ENCODE measurements at regions not wholly inside any gene's neighbourhood (a gene's known extent, or its start where the extent isn't known, plus 50 kb on each side); places are given as distances from the start of the nearest gene placed in this dataset.

GRCh38 chr2:60648191-60648590 lies 94.7 kb upstream of the BCL11A start:
- H3K36me3 ChIP-seq (ENCODE audit: insufficient read depth, low read length): no peaks in the 10 kb centered on the region
- Mint-ChIP-seq H3K4me1 (ENCODE audit: low read depth) (no peaks in the 10 kb centered on the region), H3K27ac (no peak overlapping the region), H3K9me3 (no peaks in the 10 kb centered on the region), H3K4me3 (no peak overlapping the region), H3K27me3 (no peaks in the 10 kb centered on the region), H3K36me3 (ENCODE audit: low read depth) (no peaks in the 10 kb centered on the region)
- H3K9me3 ChIP-seq (ENCODE audit: control insufficient read depth in 1 of 2, insufficient read depth in 1 of 2, low read length in 2 of 2): no peaks in the 10 kb centered on the region
- no peak for DNase-seq
- ATAC-seq (ENCODE audit: poor library complexity): no peak
- no peak overlapping the region for H3K4me3 ChIP-seq (ENCODE audit: low read length)
- no peak overlapping the region for H3K27ac ChIP-seq (ENCODE audit: low read depth in 1 of 2, low read length in 2 of 2)
- no peak for TF ChIP-seq CTCF (IDR thresholded peaks at IDR 0.05)
- peaks cover 0 to 2% of the 10 kb centered on the region in 2 experiments for H3K27me3 ChIP-seq (ENCODE audit: control insufficient read depth in 1 of 2, insufficient read depth in 2 of 2, low read length in 2 of 2)
- ChIA-PET CTCF (no interaction called here), POLR2A (no interaction called here)
- intact Hi-C loops (cut with DNase I, micrococcal nuclease): loop anchor here in 1 of 2 experiments (10.0 kb wide), 1 partner anchor 1883 kb away; no protein-coding TSS in a partner anchor
- H3K4me1 ChIP-seq (ENCODE audit: insufficient read depth, low read length): no peaks in the 10 kb centered on the region

GRCh38 chr2:60649721-60650120 lies 96.3 kb upstream of the BCL11A start:
- H3K9me3 Mint-ChIP-seq: no peaks in the 10 kb centered on the region
- Histone ChIP-seq H3K4me3 (ENCODE audit: low read length) (no peak overlapping the region), H3K27ac (ENCODE audit: low read depth in 1 of 2, low read length in 2 of 2) (no peak overlapping the region), H3K36me3 (ENCODE audit: insufficient read depth, low read length) (no peaks in the 10 kb centered on the region), H3K9me3 (ENCODE audit: control insufficient read depth in 1 of 2, insufficient read depth in 1 of 2, low read length in 2 of 2) (no peaks in the 10 kb centered on the region), H3K4me1 (ENCODE audit: insufficient read depth, low read length) (no peaks in the 10 kb centered on the region), H3K27me3 (ENCODE audit: control insufficient read depth in 1 of 2, insufficient read depth in 2 of 2, low read length in 2 of 2) (peaks cover 0 to 2% of the 10 kb centered on the region in 2 experiments)
- intact Hi-C loops (cut with DNase I, micrococcal nuclease): loop anchor here in 1 of 2 experiments (10.0 kb wide), 1 partner anchor 1885 kb away; no protein-coding TSS in a partner anchor
- CTCF ChIA-PET: no interaction called here
- ATAC-seq (ENCODE audit: poor library complexity) (no peak), DNase-seq (no peak)
- no peak overlapping the region for H3K4me3 Mint-ChIP-seq
- no peak overlapping the region for H3K27ac Mint-ChIP-seq
- no peak for TF ChIP-seq CTCF (IDR thresholded peaks at IDR 0.05)
- no peaks in the 10 kb centered on the region for H3K27me3 Mint-ChIP-seq
- no peaks in the 10 kb centered on the region for H3K4me1 Mint-ChIP-seq (ENCODE audit: low read depth)
- POLR2A ChIA-PET: no interaction called here
- H3K36me3 Mint-ChIP-seq (ENCODE audit: low read depth): no peaks in the 10 kb centered on the region

DNA sequence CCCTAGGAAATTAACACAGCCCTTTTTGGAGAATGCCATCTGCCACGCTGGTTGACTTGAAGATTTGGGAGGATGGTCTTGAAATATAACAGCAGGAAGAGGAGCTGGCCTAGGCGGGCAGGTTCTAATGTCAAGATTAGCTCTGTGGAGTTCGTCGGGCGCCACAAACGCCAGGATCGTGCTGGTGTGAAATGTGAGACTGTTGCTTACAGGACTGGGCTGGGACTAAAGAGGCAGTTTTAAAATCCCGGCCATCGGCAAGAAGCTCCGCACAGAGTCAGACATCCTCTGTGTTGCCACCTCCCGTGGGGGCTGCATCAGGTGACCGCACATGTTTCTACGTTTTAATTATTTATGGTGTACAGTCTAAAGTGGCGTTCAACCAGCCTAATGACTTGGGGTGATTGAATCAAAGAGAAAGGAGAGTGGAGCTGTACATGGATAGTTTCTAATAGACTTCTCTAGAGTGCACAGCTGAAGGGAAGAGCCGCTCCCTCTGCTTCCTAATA lies 99.4 kb upstream of the BCL11A start:
- ChIA-PET CTCF (interaction anchor here (1.5 kb wide), 1 partner anchor 22 kb away, joined by 4 read pairs; no protein-coding TSS in a partner anchor), POLR2A (no interaction called here)
- Histone ChIP-seq H3K4me1 (ENCODE audit: insufficient read depth, low read length) (no peaks in the 10 kb centered on the region), H3K27ac (ENCODE audit: low read depth in 1 of 2, low read length in 2 of 2) (no peak overlapping the region), H3K36me3 (ENCODE audit: insufficient read depth, low read length) (no peaks in the 10 kb centered on the region), H3K4me3 (ENCODE audit: low read length) (no peak overlapping the region), H3K27me3 (ENCODE audit: control insufficient read depth in 1 of 2, insufficient read depth in 2 of 2, low read length in 2 of 2) (peaks cover 0 to 2% of the 10 kb centered on the region in 2 experiments), H3K9me3 (ENCODE audit: control insufficient read depth in 1 of 2, insufficient read depth in 1 of 2, low read length in 2 of 2) (no peaks in the 10 kb centered on the region)
- intact Hi-C loops (cut with DNase I, micrococcal nuclease): no loop called here
- DNase-seq (no peak), ATAC-seq (ENCODE audit: poor library complexity) (no peak)
- Mint-ChIP-seq H3K4me1 (ENCODE audit: low read depth) (no peaks in the 10 kb centered on the region), H3K27ac (no peak overlapping the region), H3K36me3 (ENCODE audit: low read depth) (no peaks in the 10 kb centered on the region), H3K9me3 (no peaks in the 10 kb centered on the region), H3K4me3 (no peak overlapping the region), H3K27me3 (no peaks in the 10 kb centered on the region)
- no peak for TF ChIP-seq CTCF (IDR thresholded peaks at IDR 0.05)

All from CD4-positive, alpha-beta T cell (primary cell).